22Rv1 (cell line): ENCODE measurements at regions not wholly inside any gene's neighbourhood (a gene's known extent, or its start where the extent isn't known, plus 50 kb on each side); places are given as distances from the start of the nearest gene placed in this dataset.

Experiments
- H3K27ac ChIP-seq: fragments of 450-650 bp; 2 replicates; pipeline ENCODE4 v1.5.1; 2017
- CTCF ChIP-seq: fragments of 450-650 bp; IDR thresholded peaks from 2 replicates; pipeline ENCODE4 v1.5.1; 2017; ENCODE audit warnings: mild to moderate bottlenecking
- ZFX ChIP-seq: fragments of 450-650 bp; IDR thresholded peaks from 2 replicates; pipeline ENCODE4 v1.6.1; 2017; ENCODE audit warnings: antibody characterized with exemption, borderline replicate concordance

GRCh38 chr16:73617738-73618137, 569.8 kb upstream of the ZFHX3 start:
- no peak overlapping the region for H3K27ac ChIP-seq
- TF ChIP-seq ZFX (no peak), CTCF (no peak)

- TF ChIP-seq CTCF (no peak), ZFX (no peak)
- no peak overlapping the region for H3K27ac ChIP-seq
These were observed 568.8 kb upstream of the ZFHX3 start for GRCh38 chr16:73616770-73617169.

GRCh38 chr16:73616166-73616753, 568.3 kb upstream of the ZFHX3 start:
- TF ChIP-seq CTCF = no peak
- no peak for TF ChIP-seq ZFX
- no peak overlapping the region for H3K27ac ChIP-seq

- no peak for TF ChIP-seq CTCF
- TF ChIP-seq ZFX = no peak
These were observed 567.4 kb upstream of the ZFHX3 start for GRCh38 chr16:73615071-73615940.

GRCh38 chr16:73614131-73614530, 566.2 kb upstream of the ZFHX3 start:
- no peak overlapping the region for H3K27ac ChIP-seq
- TF ChIP-seq CTCF = no peak
- TF ChIP-seq ZFX = no peak

More at GRCh38 chr16:73615071-73615940, 567.4 kb upstream of the ZFHX3 start:
- H3K27ac ChIP-seq = no peak overlapping the region

GRCh38 chr16:73610605-73611156, 562.8 kb upstream of the ZFHX3 start:
- no peak overlapping the region for H3K27ac ChIP-seq
- TF ChIP-seq ZFX = no peak
- no peak for TF ChIP-seq CTCF

- H3K27ac ChIP-seq = no peak overlapping the region
- TF ChIP-seq ZFX (no peak), CTCF (no peak)
These were observed 562.2 kb upstream of the ZFHX3 start for GRCh38 chr16:73610160-73610559.
